Tibial nerve (tissue), 4 donors: ENCODE measurements at regions not wholly inside any gene's neighbourhood (a gene's known extent, or its start where the extent isn't known, plus 50 kb on each side); places are given as distances from the start of the nearest gene placed in this dataset.

Experiments
- DNase-seq, 2 donors: peaks; one replicate each; pipeline ENCODE4 v3.0.0-alpha.2; 2019; ENCODE audit warnings: low spot score in 2 of 2
- H3K27ac ChIP-seq, 4 donors: fragments of 200-600 bp; sonication (generic) in 3 of 4; one replicate each; pipeline ENCODE4 v1.5.1; 2017 to 2019; ENCODE audit warnings: mild to moderate bottlenecking in 1 of 4
- H3K27me3 ChIP-seq, 2 donors: fragments of 200-600 bp; sonication (generic) in 1 of 2; one replicate each; pipeline versions ENCODE4 v1.5.1 to v1.6.0; 2017 to 2019
- H3K36me3 ChIP-seq, 3 donors: fragments of 200-600 bp; sonication (generic); one replicate each; pipeline ENCODE4 v1.5.1; 2018 to 2019
- H3K4me1 ChIP-seq, 4 donors: fragments of 200-600 bp; sonication (generic) in 3 of 4; one replicate each; pipeline ENCODE4 v1.5.1; 2017 to 2019
- H3K4me3 ChIP-seq, 4 donors: fragments of 200-600 bp; sonication (generic) in 3 of 4; one replicate each; pipeline ENCODE4 v1.5.1; 2017 to 2019; ENCODE audit warnings: mild to moderate bottlenecking in 1 of 4, moderate library complexity in 1 of 4
- H3K9me3 ChIP-seq, 4 donors: fragments of 200-600 bp; sonication (generic) in 3 of 4; one replicate each; pipeline ENCODE4 v1.5.1; 2017 to 2019
- EP300 ChIP-seq, 2 donors: sonication (generic); formaldehyde crosslinking; IDR thresholded peaks; one replicate each; pipeline ENCODE4 v1.6.1; 2017; ENCODE audit warnings: antibody characterized with exemption in 2 of 2, mild to moderate bottlenecking in 1 of 2
- POLR2A ChIP-seq, 2 donors: fragments of 450-650 bp; IDR thresholded peaks; one replicate each; pipeline ENCODE4 v1.6.1; 2017; ENCODE audit warnings: antibody characterized with exemption in 2 of 2, mild to moderate bottlenecking in 2 of 2, moderate library complexity in 2 of 2
- WGBS, 2 donors: methylation state at CpG; one replicate each; pipeline ENCODE4 v1.1.5; 2018; 5-methylcytosine and 5-hydroxymethylcytosine counted together
- TF ChIP-seq, protein P1 (sequence below), 5 experiments: fragments of 200-600 bp in 3 of 5; fragments of 450-650 bp in 2 of 5; sonication (generic) in 3 of 5; IDR thresholded peaks; one replicate each; pipeline ENCODE4 v1.5.1; 2016 to 2019; ENCODE audit warnings: antibody characterized with exemption in 5 of 5, mild to moderate bottlenecking in 3 of 5, moderate library complexity in 2 of 5

DNA sequence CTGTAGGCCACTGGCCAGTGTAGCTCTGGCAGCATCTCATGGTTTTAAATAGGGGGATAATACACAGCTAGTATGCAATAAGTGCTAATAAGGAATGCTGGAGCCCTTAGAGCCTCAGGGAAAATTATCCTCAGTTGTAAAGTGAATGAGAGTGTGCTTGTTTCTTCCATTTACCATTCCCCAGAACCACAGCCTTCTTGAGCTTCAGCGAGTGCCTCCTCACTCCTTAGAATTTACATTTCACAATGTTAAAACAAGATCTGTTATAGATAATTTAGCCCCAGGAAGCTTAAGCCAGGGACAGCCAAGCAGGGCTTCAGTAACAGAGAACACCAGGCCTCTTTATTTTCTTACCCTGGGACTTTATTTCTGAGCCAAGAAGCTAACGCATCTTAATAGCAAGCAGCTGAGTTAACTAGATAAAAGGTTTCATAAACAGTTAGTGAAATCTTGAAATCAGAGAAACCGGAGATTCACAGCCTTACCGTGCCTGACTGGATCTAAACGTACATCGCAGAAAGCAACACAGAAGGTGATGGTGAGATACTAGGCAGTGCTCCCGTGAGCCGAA lies 535.2 kb downstream of the TDRD15 start:
- WGBS, 2 donors = 57 to 70% methylated on average over 8 of the region's 8 CpGs
- Histone ChIP-seq H3K27ac (peak overlapping the region in 1 of 4 donors; percentile 14), H3K27me3 (no peaks in the 10 kb centered on the region), H3K9me3 (no peaks in the 10 kb centered on the region), H3K4me1 (no peaks in the 10 kb centered on the region), H3K36me3 (no peaks in the 10 kb centered on the region), H3K4me3 (no peak overlapping the region)
- TF ChIP-seq EP300 (IDR thresholded peaks at IDR 0.05) = no peak
- TF ChIP-seq POLR2A (IDR thresholded peaks at IDR 0.05) = no peak
- TF ChIP-seq, protein P1, sequence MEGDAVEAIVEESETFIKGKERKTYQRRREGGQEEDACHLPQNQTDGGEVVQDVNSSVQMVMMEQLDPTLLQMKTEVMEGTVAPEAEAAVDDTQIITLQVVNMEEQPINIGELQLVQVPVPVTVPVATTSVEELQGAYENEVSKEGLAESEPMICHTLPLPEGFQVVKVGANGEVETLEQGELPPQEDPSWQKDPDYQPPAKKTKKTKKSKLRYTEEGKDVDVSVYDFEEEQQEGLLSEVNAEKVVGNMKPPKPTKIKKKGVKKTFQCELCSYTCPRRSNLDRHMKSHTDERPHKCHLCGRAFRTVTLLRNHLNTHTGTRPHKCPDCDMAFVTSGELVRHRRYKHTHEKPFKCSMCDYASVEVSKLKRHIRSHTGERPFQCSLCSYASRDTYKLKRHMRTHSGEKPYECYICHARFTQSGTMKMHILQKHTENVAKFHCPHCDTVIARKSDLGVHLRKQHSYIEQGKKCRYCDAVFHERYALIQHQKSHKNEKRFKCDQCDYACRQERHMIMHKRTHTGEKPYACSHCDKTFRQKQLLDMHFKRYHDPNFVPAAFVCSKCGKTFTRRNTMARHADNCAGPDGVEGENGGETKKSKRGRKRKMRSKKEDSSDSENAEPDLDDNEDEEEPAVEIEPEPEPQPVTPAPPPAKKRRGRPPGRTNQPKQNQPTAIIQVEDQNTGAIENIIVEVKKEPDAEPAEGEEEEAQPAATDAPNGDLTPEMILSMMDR (IDR thresholded peaks at IDR 0.05) = no peak
- DNase-seq = no peak

DNA sequence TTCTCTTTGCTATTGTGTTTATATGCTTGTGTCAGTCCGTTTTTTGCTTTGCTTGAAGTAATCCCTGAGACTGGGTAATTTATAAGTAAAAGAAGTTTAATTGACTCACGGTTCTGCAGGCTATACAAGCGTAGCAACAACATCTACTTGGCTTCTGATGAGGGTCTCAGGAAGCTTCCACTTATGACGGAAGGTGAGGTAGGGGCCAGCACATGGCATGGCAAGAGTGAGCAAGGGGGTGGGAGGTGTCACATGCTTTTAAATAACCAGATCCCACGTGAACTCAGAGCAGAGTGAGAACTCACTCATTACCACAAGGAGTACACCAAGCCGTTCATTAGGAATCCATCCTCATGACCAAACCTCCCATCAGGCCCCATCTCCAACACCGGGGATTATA lies 540.3 kb downstream of the TDRD15 start:
- Histone ChIP-seq H3K4me3 (no peak overlapping the region), H3K27me3 (no peaks in the 10 kb centered on the region), H3K27ac (no peak overlapping the region), H3K36me3 (no peaks in the 10 kb centered on the region), H3K4me1 (no peaks in the 10 kb centered on the region), H3K9me3 (no peaks in the 10 kb centered on the region)
- TF ChIP-seq EP300 (IDR thresholded peaks at IDR 0.05) (no peak), POLR2A (IDR thresholded peaks at IDR 0.05) (no peak)
- TF ChIP-seq, protein P1 (IDR thresholded peaks at IDR 0.05) = no peak
- 86 to 88% methylated on average over 7 of the region's 7 CpGs for whole genome bisulfite sequencing, 2 donors
- DNase-seq = no peak

DNA sequence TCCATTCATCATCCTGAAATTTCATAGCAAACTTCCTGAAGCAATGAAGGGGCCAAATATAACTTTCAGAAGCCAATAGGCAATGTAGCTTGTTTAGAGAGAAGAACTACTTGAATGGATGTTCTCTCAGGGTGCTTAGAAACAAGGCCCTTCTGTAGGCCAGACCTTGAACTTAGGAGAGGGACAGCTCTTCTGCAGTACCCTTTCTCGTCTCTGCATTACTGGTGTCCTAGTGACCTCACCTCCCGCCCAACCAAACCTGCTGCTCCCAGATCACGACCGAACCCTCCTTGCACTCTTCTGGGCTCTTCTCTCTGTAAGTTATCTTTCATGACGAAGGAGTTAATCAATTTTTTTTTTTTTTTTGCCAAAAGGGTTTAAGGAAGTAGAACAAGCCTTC lies 543.9 kb downstream of the TDRD15 start:
- Histone ChIP-seq H3K4me1 (no peaks in the 10 kb centered on the region), H3K36me3 (no peaks in the 10 kb centered on the region), H3K9me3 (no peaks in the 10 kb centered on the region), H3K27ac (no peak overlapping the region), H3K27me3 (no peaks in the 10 kb centered on the region), H3K4me3 (no peak overlapping the region)
- no peak for DNase-seq
- 91 to 92% methylated on average over 5 of the region's 5 CpGs for WGBS, 2 donors
- TF ChIP-seq EP300 (IDR thresholded peaks at IDR 0.05) = no peak
- TF ChIP-seq POLR2A (IDR thresholded peaks at IDR 0.05) = no peak
- TF ChIP-seq, protein P1 (IDR thresholded peaks at IDR 0.05) = no peak

DNA sequence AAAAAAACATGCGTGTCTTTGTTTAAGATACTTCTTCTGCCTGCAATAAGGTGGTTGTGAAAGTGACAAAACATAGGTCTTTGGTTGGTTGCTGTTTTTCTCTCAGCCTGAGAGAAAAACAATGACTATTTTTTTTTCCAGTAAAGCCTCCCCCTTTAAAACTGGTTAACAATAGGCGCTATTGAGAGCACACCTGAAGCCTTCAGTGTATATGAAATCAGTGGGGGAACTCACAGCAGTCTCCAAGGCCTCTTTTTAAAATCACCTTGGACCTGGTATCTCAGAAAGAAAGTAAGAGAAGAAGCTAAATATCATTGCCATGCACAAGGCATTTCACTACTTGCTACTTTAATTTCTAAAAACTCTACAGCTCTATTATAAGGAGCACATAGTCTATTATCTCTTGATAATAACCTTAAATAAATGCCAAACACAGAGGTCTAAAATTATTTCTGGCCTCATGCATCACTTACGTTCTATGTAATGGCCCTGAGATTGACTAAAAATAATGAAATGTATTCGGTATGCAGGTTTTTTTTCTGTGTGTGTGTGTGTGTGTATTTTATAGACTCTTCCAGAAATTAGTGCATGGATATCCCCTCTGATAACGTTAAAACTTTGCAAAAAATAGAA lies 544.4 kb downstream of the TDRD15 start:
- TF ChIP-seq, protein P1 (IDR thresholded peaks at IDR 0.05) = no peak
- no peak for TF ChIP-seq POLR2A (IDR thresholded peaks at IDR 0.05)
- no peak for TF ChIP-seq EP300 (IDR thresholded peaks at IDR 0.05)
- H3K27ac ChIP-seq = no peak overlapping the region
- no peaks in the 10 kb centered on the region for H3K36me3 ChIP-seq
- no peaks in the 10 kb centered on the region for H3K27me3 ChIP-seq
- DNase-seq = no peak
- no peaks in the 10 kb centered on the region for H3K4me1 ChIP-seq
- WGBS, 2 donors = 67 to 80% methylated on average over 5 of the region's 5 CpGs
- no peak overlapping the region for H3K4me3 ChIP-seq
- no peaks in the 10 kb centered on the region for H3K9me3 ChIP-seq

DNA sequence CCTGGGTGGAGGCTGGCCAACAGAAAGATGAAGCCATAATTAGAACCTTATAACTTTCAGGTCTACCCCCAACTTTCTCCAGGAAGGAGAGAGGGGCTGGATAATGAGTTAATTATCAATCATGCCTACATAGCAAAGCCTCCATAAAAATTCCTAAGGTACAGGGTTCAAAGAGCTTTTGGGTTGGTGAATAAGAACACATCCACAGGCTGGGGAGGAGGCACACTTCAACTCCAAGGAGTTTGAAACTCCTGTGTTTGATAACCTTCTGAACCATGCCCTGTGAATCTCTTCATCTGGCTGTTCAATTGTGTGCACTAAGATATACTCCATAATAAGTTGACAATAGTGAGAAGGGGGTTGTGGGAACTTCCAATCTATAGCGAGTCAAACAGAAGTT lies 552.3 kb downstream of the TDRD15 start:
- peaks cover 0 to 9% (median under 1%) of the 10 kb centered on the region in 4 donors for H3K9me3 ChIP-seq
- H3K27me3 ChIP-seq = no peaks in the 10 kb centered on the region
- DNase-seq = no peak
- no peak overlapping the region for H3K27ac ChIP-seq
- H3K4me3 ChIP-seq = no peak overlapping the region
- WGBS, 2 donors = 72 to 100% methylated on average over 1 of the region's 1 CpG
- TF ChIP-seq POLR2A (IDR thresholded peaks at IDR 0.05) (no peak), EP300 (IDR thresholded peaks at IDR 0.05) (no peak)
- TF ChIP-seq, protein P1 (IDR thresholded peaks at IDR 0.05) = no peak
- no peaks in the 10 kb centered on the region for H3K4me1 ChIP-seq
- H3K36me3 ChIP-seq = no peaks in the 10 kb centered on the region
